ENCODE measurements at regions not wholly inside any gene's neighbourhood (a gene's known extent, or its start where the extent isn't known, plus 50 kb on each side); places are given as distances from the start of the nearest gene placed in this dataset.

DNA sequence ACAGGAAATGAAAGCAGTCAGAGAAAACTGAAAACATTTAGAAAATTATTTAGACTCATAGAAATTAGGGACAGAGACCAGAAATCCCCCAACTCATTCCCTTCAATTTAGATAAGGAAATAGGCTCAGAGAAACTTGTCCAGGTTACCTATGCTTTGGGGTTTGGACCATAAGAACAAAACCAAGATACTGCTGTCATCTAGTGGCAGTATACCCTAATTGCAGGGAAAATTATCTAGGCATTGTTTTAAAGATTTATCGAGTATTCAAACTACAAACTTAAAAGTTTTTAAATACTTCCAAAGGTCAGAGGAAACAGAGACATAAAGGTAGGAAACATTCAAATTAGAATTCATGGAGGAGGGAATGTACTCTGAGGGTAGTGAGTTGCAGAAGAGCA is 67.0 kb upstream of the KLHL13 start:
- no peaks in the 10 kb centered on the region for H3K9me3 ChIP-seq (ENCODE audit: control insufficient read depth in 2 of 2, insufficient read depth in 1 of 2, low read length in 1 of 2)
- H3K36me3 ChIP-seq (ENCODE audit: control insufficient read depth in 2 of 2, insufficient read depth in 2 of 2, low read length in 1 of 2) = no peaks in the 10 kb centered on the region
- 100% methylated on average over 1 of the region's 1 CpG for WGBS
- H3K4me3 ChIP-seq (ENCODE audit: low read length in 2 of 2) = no peak overlapping the region
- no peak for DNase-seq (ENCODE audit: low read depth in 6 of 9, low spot score in 9 of 9)
- no peaks in the 10 kb centered on the region for H3K27me3 ChIP-seq (ENCODE audit: control insufficient read depth in 2 of 2, insufficient read depth in 1 of 2, low read length in 1 of 2)
- no peak overlapping the region for H3K27ac ChIP-seq (ENCODE audit: low read depth in 1 of 2, low read length in 1 of 2)
- no peaks in the 10 kb centered on the region for H3K4me1 ChIP-seq (ENCODE audit: control insufficient read depth in 2 of 2, insufficient read depth in 2 of 2, low read length in 2 of 2)

DNA sequence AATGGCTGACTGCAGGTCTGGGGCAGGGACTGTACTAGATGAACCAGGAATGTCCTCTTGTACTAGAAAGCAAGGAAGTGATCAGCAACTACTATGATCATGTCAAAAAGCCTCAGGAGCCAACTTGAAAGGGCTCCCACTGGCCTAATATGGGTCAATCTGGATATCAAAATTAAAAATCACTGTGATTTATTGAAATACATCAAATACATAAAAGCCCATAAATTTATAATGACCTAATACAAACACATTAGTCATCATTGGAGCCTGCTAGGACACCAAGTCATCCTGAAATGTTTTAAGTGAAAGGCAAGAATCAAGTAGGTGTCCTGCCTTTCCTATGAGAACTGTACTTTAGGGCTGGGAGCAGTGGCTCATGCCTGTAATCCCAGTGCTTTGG is 70.5 kb upstream of the KLHL13 start:
- no peak overlapping the region for H3K27ac ChIP-seq (ENCODE audit: low read depth in 1 of 2, low read length in 1 of 2)
- DNase-seq (ENCODE audit: low read depth in 6 of 9, low spot score in 9 of 9) = no peak
- H3K9me3 ChIP-seq (ENCODE audit: control insufficient read depth in 2 of 2, insufficient read depth in 1 of 2, low read length in 1 of 2) = no peaks in the 10 kb centered on the region
- no peak overlapping the region for H3K4me3 ChIP-seq (ENCODE audit: low read length in 2 of 2)
- no peaks in the 10 kb centered on the region for H3K27me3 ChIP-seq (ENCODE audit: control insufficient read depth in 2 of 2, insufficient read depth in 1 of 2, low read length in 1 of 2)
- H3K4me1 ChIP-seq (ENCODE audit: control insufficient read depth in 2 of 2, insufficient read depth in 2 of 2, low read length in 2 of 2) = no peaks in the 10 kb centered on the region
- H3K36me3 ChIP-seq (ENCODE audit: control insufficient read depth in 2 of 2, insufficient read depth in 2 of 2, low read length in 1 of 2) = no peaks in the 10 kb centered on the region

DNA sequence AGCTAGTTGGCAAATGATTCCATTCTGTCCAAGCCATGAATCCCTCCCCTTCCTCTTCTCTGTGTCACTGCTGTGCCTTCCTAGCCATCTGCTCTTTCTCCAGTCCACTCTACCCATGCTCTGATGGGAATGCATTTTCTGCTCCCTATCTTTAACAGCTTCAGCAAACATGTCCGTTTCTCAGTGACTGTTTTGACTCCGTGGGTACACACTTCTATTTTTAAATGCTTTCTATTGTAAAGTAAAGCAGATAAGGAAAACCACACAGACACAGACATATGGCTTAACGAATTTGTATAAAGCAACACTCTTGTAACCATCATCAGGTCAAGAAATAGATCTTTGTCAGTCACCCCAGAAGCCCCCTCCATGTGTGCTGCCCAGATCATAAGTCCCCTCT is 72.4 kb upstream of the KLHL13 start:
- no peaks in the 10 kb centered on the region for H3K9me3 ChIP-seq (ENCODE audit: control insufficient read depth in 2 of 2, insufficient read depth in 1 of 2, low read length in 1 of 2)
- DNase-seq (ENCODE audit: low read depth in 6 of 9, low spot score in 9 of 9) = no peak
- no peaks in the 10 kb centered on the region for H3K36me3 ChIP-seq (ENCODE audit: control insufficient read depth in 2 of 2, insufficient read depth in 2 of 2, low read length in 1 of 2)

DNA sequence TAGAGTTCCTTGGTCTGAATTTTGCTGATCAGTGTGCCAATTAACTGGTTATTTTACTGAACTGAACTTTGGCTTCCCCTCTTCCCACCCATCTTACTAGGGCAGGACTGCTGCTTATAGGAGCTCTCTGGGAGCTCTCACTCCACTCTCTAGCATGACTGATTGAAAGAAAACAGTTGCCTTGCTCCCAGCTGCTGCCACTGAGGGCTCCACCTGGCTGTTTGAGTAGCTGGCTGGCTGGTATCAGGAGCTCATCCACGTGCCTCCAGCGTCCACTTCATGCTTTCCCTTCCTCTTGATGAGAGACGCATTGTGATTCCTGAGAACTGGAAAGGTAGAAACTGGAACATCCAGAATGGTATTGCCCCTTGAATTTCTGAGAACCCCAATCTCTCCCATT is 73.0 kb upstream of the KLHL13 start:
- Histone ChIP-seq H3K27me3 (ENCODE audit: control insufficient read depth in 2 of 2, insufficient read depth in 1 of 2, low read length in 1 of 2) (no peaks in the 10 kb centered on the region), H3K4me3 (ENCODE audit: low read length in 2 of 2) (no peak overlapping the region), H3K36me3 (ENCODE audit: control insufficient read depth in 2 of 2, insufficient read depth in 2 of 2, low read length in 1 of 2) (no peaks in the 10 kb centered on the region), H3K9me3 (ENCODE audit: control insufficient read depth in 2 of 2, insufficient read depth in 1 of 2, low read length in 1 of 2) (no peaks in the 10 kb centered on the region), H3K4me1 (ENCODE audit: control insufficient read depth in 2 of 2, insufficient read depth in 2 of 2, low read length in 2 of 2) (no peaks in the 10 kb centered on the region), H3K27ac (ENCODE audit: low read depth in 1 of 2, low read length in 1 of 2) (no peak overlapping the region)
- WGBS = 68% methylated on average over 3 of the region's 3 CpGs
- DNase-seq (ENCODE audit: low read depth in 6 of 9, low spot score in 9 of 9) = no peak

More for the DNA sequence above, 72.4 kb upstream of the KLHL13 start:
- Histone ChIP-seq H3K27me3 (ENCODE audit: control insufficient read depth in 2 of 2, insufficient read depth in 1 of 2, low read length in 1 of 2) (no peaks in the 10 kb centered on the region), H3K4me1 (ENCODE audit: control insufficient read depth in 2 of 2, insufficient read depth in 2 of 2, low read length in 2 of 2) (no peaks in the 10 kb centered on the region), H3K4me3 (ENCODE audit: low read length in 2 of 2) (no peak overlapping the region), H3K27ac (ENCODE audit: low read depth in 1 of 2, low read length in 1 of 2) (no peak overlapping the region)
- WGBS = 2% methylated on average over 3 of the region's 3 CpGs

DNA sequence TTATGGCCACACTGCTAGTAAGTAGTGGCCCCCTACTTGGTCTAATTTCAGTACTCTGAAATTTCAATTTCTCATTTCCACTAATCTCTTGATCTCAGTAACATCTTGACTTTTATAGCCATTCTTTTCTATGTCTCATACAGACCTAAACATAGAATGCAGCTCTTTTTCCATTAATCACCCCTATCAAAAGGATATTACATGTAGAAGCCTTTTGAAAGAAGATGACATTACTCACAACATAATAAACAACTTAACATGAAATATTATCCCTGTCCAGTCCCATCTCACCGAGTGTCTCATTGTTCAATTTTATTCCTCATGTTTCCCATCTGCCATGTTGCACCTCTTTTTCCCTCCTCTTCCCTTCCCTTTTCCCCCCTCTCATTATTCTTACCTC is 81.1 kb upstream of the KLHL13 start:
- H3K4me1 ChIP-seq (ENCODE audit: control insufficient read depth in 2 of 2, insufficient read depth in 2 of 2, low read length in 2 of 2) = no peaks in the 10 kb centered on the region
- no peaks in the 10 kb centered on the region for H3K36me3 ChIP-seq (ENCODE audit: control insufficient read depth in 2 of 2, insufficient read depth in 2 of 2, low read length in 1 of 2)

DNA sequence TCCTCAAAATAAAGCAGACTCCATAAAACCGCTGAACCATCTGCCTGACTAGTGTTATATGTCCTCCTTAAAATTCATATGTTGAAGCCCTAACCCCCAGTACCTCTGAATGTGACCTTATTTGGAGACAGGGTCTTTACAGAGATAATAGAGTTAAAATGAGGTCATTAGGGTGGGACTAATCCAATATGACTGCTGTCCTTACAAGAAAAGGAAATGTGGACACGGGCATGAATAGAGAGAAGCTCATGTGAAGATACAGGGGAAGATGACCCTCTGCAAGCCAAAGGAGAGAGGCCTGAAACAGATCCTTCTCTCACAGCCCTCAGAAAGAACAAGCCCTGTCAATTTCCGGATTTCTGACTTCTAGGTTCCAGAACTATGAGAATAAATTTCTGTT is 82.0 kb upstream of the KLHL13 start:
- Histone ChIP-seq H3K36me3 (ENCODE audit: control insufficient read depth in 2 of 2, insufficient read depth in 2 of 2, low read length in 1 of 2) (no peaks in the 10 kb centered on the region), H3K4me3 (ENCODE audit: low read length in 2 of 2) (no peak overlapping the region), H3K4me1 (ENCODE audit: control insufficient read depth in 2 of 2, insufficient read depth in 2 of 2, low read length in 2 of 2) (no peaks in the 10 kb centered on the region), H3K27me3 (ENCODE audit: control insufficient read depth in 2 of 2, insufficient read depth in 1 of 2, low read length in 1 of 2) (no peaks in the 10 kb centered on the region), H3K9me3 (ENCODE audit: control insufficient read depth in 2 of 2, insufficient read depth in 1 of 2, low read length in 1 of 2) (no peaks in the 10 kb centered on the region), H3K27ac (ENCODE audit: low read depth in 1 of 2, low read length in 1 of 2) (no peak overlapping the region)
- no peak for DNase-seq (ENCODE audit: low read depth in 6 of 9, low spot score in 9 of 9)
- WGBS = 95% methylated on average over 3 of the region's 3 CpGs

More for the DNA sequence above, 81.1 kb upstream of the KLHL13 start:
- no peaks in the 10 kb centered on the region for H3K9me3 ChIP-seq (ENCODE audit: control insufficient read depth in 2 of 2, insufficient read depth in 1 of 2, low read length in 1 of 2)
- no peak overlapping the region for H3K4me3 ChIP-seq (ENCODE audit: low read length in 2 of 2)
- no peak overlapping the region for H3K27ac ChIP-seq (ENCODE audit: low read depth in 1 of 2, low read length in 1 of 2)
- H3K27me3 ChIP-seq (ENCODE audit: control insufficient read depth in 2 of 2, insufficient read depth in 1 of 2, low read length in 1 of 2) = no peaks in the 10 kb centered on the region
- 100% methylated on average over 1 of the region's 1 CpG for WGBS
- DNase-seq (ENCODE audit: low read depth in 6 of 9, low spot score in 9 of 9) = no peak

DNA sequence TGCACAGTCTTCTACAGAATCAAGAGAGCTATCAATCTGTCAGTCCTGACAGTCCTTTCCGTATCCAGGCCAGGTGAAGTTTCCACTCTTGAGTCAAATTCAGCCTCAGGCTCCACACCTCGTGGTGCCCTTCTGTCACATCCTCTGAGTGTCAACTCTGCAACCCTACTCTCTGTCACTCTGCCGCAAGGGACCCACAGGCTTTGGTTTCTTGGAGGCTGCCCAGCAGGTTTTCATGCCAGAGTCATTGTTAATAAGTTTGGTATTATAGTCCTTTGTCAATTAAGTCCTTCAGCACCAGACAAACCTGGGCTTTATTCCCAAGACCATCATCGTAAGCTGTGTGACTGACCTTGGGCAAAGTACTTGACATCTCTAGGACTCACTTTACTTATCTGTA is 83.4 kb upstream of the KLHL13 start:
- no peak for DNase-seq (ENCODE audit: low read depth in 6 of 9, low spot score in 9 of 9)
- 94% methylated on average over 4 of the region's 4 CpGs for WGBS
- no peaks in the 10 kb centered on the region for H3K4me1 ChIP-seq (ENCODE audit: control insufficient read depth in 2 of 2, insufficient read depth in 2 of 2, low read length in 2 of 2)
- H3K9me3 ChIP-seq (ENCODE audit: control insufficient read depth in 2 of 2, insufficient read depth in 1 of 2, low read length in 1 of 2) = no peaks in the 10 kb centered on the region
- no peaks in the 10 kb centered on the region for H3K36me3 ChIP-seq (ENCODE audit: control insufficient read depth in 2 of 2, insufficient read depth in 2 of 2, low read length in 1 of 2)
- H3K27me3 ChIP-seq (ENCODE audit: control insufficient read depth in 2 of 2, insufficient read depth in 1 of 2, low read length in 1 of 2) = no peaks in the 10 kb centered on the region
- H3K27ac ChIP-seq (ENCODE audit: low read depth in 1 of 2, low read length in 1 of 2) = no peak overlapping the region
- no peak overlapping the region for H3K4me3 ChIP-seq (ENCODE audit: low read length in 2 of 2)

DNA sequence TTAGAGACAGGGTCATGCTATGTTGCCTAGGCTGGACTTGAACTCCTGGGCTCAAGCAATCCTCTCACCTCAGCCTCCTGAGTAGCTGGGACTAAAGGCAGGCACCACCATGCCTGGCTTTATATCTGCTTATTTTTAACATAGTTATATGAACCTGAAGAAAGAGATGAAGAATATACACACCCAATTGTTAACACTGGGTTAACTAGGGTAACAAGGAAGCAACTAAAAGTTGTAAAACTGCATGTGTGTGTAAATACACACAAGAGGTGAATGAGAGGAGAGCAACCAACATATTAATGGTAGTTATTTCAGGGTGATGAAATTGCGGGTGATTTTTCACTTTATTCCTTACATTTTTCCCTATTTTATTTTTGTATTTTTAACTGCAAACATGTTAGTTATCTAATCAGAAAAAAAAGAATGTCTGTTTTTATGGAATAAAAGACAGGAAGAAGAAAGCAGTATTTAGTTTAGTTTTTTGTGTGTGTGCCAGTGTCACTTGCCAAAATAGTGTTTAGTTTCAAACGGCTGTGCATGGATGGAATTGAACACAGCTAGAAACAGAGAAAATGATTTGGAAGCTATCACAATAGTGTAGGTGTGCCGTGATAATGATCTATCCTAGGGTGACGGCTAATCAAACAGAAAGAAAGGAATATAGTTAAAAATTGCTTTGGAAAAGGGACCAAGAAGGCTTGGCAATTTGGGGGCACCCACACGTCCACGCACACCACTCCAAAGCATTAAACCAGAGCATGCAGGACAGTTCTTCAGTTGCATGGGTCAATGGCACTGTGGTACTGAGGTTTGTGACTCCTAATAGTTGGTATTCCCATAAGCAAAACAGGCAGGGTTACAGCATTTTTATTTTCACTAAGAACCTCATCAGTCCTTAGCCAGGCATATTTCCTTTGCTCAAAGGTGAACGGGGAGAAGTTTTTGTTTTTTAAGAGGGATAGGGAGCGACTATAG is 89.1 kb upstream of the KLHL13 start:
- Histone ChIP-seq H3K4me3 (ENCODE audit: low read length in 2 of 2) (no peak overlapping the region), H3K27me3 (ENCODE audit: control insufficient read depth in 2 of 2, insufficient read depth in 1 of 2, low read length in 1 of 2) (no peaks in the 10 kb centered on the region), H3K9me3 (ENCODE audit: control insufficient read depth in 2 of 2, insufficient read depth in 1 of 2, low read length in 1 of 2) (no peaks in the 10 kb centered on the region), H3K36me3 (ENCODE audit: control insufficient read depth in 2 of 2, insufficient read depth in 2 of 2, low read length in 1 of 2) (no peaks in the 10 kb centered on the region), H3K4me1 (ENCODE audit: control insufficient read depth in 2 of 2, insufficient read depth in 2 of 2, low read length in 2 of 2) (no peaks in the 10 kb centered on the region), H3K27ac (ENCODE audit: low read depth in 1 of 2, low read length in 1 of 2) (no peak overlapping the region)
- DNase-seq (ENCODE audit: low read depth in 6 of 9, low spot score in 9 of 9) = no peak
- 93% methylated on average over 8 of the region's 8 CpGs for WGBS

DNA sequence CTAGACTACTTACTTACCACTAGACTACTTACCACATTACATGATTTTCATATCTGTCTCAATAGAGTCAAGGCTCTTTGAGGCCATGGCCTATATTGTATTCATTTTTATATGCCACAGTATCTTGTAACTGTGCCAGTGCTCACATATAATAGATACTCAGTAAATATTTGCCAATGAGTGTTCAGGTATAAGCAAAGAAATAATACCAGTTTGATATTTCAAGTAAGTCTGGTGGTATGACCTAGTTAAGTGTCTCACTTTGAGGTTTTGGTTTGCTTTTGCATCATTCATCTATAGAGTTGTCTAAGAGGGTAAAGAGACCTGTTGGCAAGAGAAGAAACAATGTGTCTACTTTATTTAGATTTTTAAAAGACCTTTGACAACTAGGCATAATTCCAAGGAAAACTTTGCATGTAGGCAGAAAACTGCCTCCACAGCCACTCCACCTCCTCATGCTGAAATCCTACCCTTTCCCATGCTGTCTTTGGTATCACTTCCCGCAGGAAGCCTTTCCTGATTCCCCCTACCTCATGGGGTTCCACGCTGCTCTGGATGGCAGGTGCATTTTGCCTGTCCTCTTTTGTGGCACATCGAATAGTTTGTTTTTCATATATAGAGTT is 91.3 kb upstream of the KLHL13 start:
- Histone ChIP-seq H3K9me3 (ENCODE audit: control insufficient read depth in 2 of 2, insufficient read depth in 1 of 2, low read length in 1 of 2) (no peaks in the 10 kb centered on the region), H3K4me3 (ENCODE audit: low read length in 2 of 2) (no peak overlapping the region), H3K36me3 (ENCODE audit: control insufficient read depth in 2 of 2, insufficient read depth in 2 of 2, low read length in 1 of 2) (no peaks in the 10 kb centered on the region), H3K27me3 (ENCODE audit: control insufficient read depth in 2 of 2, insufficient read depth in 1 of 2, low read length in 1 of 2) (no peaks in the 10 kb centered on the region), H3K4me1 (ENCODE audit: control insufficient read depth in 2 of 2, insufficient read depth in 2 of 2, low read length in 2 of 2) (no peaks in the 10 kb centered on the region), H3K27ac (ENCODE audit: low read depth in 1 of 2, low read length in 1 of 2) (no peak overlapping the region)
- no peak for DNase-seq (ENCODE audit: low read depth in 6 of 9, low spot score in 9 of 9)
- 88% methylated on average over 3 of the region's 3 CpGs for WGBS
